NCI-H69 (cell line): ENCODE measurements at regions not wholly inside any gene's neighbourhood (a gene's known extent, or its start where the extent isn't known, plus 50 kb on each side); places are given as distances from the start of the nearest gene placed in this dataset.

Experiments
- DNase-seq: peaks from one replicate; lab custom pipeline; 2025; lab: John Stamatoyannopoulos, UW

DNA sequence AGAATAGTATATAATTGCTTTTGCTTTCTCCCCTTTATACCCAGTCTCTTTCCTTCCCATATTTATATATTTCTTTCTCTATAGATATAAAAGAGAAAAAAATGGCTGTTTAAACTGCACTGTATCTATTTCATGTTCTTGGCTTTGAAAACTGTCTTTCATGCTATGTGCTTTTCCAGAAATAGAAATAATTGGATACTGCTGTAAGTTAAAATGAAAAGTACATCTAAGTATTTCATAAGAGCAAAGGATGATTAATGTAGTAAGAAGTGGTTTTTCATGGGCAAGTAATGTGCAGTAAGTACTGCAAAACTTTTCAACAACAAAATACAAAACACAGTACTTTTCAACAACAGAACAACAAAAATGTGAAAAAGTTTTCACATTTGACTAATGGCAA is 237.9 kb downstream of the SNCA start:
- DNase-seq = no peak

DNA sequence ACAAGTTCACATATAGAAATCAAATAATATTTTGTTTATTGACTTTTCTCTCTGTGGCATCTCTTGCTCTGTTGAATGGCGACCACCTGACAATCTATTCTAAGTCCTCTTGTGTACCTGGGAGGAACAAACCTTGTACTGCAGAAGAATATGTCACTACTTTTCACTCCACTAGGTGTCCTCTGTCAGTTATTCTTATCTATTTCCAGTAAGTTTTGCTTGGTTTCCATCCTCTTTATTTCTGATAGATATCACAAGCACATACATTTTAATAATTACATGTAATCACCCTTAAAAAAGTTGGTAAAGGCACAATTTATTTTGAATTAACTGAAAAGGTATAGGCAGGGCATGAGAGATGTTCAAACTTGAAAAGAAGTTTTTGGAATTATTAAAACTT is 238.4 kb downstream of the SNCA start:
- peak; percentile 70 for DNase-seq

DNA sequence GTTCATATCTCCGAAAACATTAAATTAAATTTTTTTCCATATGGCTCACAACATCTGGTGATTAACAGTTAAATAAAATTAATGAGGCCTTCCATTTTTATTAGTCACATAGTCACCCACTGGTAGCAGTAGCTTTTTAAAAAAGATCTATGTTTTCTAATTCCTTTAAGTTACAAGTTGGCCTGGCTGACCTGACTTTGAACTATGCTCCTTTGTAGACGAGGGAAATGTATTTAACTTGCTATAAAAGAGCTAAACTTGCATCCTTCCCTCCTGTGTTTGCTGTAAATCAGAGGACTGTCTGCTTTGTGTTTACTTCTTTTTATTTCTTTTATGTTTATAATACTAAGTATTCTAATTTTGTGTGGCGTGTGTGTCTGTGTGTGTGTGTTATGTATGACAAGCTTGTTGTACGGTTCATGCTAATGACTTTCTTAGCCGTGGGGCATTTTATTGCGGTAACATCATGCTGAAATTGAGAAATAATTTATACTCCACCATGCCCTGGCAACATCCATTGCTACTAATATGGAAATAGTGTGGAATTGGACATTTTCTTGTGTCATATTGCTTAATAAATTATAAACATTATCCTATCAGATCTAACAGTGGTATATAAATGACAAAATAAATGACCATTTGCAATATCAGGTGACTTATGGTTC is 241.7 kb downstream of the SNCA start:
- no peak for DNase-seq

DNA sequence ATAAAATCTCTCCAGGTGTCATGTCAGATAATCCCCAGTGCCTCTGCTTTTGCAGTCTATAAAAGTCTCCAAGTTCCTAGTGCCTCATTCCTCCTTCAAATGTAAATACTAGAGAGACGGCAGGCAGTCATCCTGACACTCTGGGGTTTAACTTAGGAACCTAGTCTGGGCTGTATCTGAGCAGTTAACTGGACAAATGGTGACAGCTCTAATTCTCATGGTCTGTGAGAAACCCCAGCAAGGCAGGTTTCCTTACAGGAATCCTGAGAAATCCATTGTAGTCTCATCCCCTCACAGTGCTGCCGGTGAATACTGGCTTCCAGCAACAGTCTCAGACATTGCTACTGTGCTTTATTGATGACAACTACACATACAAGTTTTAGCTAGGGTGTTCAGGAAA is 246.8 kb downstream of the SNCA start:
- DNase-seq = peak; percentile 20

DNA sequence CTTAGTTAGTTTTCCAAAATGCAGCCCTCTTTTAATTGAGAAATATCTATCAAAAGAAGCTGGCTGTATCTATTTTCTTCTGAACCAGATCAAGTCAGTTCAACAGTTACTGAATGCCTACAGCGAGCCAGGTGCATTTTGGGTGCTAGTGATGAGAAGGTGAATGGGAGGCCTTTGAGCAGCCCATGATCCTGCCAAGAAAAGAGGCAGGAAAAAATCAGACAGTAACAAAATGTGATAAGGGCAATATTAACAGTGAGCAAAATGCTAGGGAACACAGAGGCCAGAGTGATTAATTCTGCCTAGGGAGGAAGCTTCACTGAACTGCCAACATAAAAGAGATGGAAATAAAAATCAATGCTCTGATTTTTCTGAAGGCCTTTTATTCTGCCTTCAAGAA is 248.5 kb downstream of the SNCA start:
- peak; percentile 8 for DNase-seq

DNA sequence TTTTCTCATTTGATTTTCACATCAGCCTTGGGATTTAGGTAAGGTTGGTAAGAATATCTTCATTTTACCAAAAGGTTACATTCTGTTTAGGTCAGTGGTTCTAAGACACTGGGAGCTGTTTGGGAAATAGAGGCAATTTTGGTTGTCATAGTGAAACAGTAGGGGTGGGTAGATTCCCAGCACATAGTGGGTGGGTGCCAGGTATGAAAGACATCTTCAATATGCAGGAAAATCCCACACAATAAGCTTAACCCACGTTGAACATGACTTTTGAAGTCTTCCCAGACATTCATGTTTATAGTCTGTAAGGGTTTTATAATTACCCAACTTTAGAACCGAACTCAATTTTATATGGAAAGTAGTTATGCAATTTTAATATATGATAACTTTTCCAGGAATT is 249.6 kb downstream of the SNCA start:
- no peak for DNase-seq

DNA sequence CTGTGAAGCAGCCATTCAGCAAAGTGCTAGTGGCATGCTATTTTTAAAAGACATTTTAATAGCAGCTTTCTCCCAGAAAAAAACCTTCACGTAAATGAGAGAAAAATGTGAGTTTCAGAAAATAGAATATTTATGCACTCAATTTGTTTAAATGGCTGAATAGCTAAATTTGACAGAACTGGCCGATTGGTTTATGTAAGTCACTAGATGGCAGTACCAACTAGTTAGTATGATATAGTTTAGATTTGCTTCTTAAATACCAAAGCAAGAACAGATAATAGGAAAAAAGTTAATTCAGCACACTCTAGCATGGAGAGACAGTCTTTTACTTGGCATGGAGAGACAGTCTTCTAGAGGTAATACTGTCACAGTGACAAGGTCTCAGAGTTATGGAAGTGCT is 250.1 kb downstream of the SNCA start:
- peak; percentile 53 for DNase-seq

DNA sequence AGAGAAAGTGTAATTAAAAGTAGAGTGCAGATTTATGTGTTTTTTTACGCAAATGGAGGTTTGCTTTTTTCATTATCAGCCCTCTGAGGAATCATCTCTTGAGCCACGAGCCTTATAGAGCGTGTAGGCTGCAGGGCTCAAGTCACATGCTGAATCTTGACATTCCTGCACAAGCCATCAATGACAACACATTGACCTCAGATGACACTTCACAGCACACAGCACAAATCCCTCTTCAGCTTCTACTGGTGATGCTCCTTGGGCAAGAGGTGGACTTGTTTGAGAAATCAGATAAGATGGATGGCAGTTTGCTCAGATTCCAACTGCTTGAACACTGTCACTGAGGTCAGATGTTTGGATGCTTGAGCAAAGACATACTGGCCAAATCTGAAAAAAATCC is 250.6 kb downstream of the SNCA start:
- no peak for DNase-seq

DNA sequence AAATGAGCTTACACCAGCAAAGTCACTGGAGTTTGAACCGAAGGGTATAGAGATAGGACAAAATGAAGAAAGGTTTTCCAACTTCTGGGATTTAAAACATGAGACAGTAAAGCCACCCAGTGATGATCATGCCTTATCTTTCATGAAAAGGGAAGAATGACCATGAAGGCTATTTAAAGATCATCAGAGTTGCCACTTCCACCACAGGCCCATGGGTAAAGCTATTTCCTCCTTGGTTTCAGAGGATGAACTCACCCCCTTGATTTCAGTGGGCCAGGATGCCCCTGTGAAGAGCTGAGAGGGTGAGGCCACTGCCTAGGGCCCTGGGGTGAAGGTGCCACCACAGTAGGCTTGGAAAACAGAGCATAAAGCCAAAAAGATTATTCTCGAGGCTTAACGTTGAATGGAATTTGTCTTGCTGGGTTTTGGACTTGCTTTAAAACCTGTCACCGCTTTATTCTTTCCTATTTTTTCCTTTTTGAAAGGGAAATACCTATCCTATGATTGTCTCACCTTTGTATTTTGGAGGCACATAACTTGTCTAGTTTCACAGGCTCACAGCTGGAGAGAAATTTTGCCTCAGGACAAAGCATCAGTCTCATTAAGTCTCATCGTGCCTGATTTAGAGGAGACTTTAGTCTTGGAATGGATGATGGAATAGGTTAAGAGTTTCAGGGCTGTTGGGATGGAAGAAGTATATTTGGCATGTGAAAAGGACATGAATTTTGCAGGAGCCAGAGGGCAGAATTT is 254.0 kb downstream of the SNCA start:
- DNase-seq = no peak

DNA sequence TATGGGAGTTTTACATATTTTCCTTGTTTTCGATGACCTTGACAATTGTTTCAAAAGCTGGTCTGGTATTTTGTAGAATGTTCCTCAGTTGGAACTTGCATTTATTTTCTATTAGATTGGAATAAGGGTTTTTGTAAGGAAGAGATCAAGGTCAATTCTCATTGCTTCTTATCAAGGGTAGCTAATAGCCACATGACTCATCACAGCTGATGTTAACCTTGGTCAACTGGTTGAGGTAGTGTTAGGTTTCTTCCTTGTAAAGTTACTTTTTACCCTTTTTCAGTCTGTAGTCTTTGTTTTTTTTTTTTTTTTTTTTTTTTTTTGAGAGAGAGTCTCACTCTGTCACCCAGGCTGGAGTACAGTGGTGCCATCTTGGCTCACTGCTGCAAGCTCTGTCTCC is 257.2 kb downstream of the SNCA start:
- no peak for DNase-seq

DNA sequence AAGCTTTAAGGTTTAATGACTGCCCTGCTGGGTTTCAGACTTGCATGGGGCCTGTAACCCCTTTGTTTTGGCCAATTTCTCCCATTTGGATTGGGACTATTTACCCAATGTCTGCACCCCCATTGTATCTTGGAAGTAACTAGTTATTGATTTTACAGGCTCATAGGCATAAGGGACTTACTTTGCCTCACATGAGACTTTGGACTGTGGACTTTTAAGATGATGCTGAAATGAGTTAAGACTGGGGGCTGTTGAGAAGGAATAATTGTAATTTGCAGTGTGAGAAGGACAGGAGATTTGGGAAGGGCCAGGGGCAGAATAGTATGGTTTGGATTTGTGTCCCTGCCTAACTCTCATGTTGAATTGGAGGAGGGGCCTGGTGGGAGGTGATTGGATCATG is 260.7 kb downstream of the SNCA start:
- DNase-seq = no peak

DNA sequence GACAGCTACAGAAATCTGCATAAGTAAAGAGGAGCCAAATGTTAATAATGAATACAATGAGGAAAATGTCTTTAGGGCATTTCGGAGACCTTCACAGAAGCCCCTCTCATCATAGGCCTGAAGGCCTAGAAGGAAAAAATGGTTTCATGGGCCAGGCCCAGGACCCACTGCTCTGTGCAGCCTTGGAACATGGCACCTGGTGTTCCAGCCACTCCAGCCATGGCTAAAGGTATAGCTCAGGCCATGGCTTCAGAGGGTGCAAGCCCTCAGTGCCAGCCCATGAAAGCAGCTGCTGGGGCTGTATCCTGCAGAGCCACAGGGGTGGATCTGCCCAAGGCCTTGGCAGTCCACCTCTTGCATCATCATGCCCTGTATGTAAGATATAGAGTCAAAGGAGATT is 261.1 kb downstream of the SNCA start:
- DNase-seq = no peak

DNA sequence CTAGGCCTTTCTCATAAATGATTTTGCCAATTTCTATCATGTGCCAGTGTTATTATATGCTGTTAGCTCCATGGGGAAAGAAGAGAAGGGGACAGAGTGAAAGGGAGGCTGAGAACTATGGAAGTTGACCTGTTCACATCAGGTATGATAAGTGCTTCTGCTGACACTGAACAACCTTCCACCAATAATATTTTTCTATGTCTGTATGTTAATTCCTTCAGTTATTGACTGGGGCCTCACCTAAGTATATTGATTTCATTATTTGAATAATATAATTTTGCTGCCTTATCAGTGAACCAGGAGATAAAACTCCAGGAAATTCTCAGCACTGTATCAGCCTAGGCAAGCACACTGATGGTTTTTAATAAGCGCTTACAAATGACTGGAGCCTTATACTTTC is 262.8 kb downstream of the SNCA start:
- no peak for DNase-seq

DNA sequence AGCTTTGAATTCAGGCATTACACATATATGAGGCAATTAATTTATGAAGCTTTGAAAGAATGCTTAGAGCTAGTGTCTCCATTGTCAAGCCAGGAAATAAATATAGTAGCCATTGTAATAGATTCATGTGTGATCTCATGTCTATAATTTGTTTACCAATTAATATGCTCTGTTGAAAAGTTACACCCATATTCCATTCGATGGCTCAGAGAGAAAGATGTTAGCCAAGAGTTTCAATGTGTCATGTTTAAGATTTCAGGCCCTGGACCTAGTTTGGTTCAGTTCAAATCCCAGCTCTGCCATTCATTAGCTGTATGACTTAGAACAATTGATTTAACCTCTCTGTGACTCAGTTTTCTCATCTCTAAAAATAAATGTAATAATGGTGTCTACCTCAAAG is 263.3 kb downstream of the SNCA start:
- DNase-seq = peak; percentile 46

DNA sequence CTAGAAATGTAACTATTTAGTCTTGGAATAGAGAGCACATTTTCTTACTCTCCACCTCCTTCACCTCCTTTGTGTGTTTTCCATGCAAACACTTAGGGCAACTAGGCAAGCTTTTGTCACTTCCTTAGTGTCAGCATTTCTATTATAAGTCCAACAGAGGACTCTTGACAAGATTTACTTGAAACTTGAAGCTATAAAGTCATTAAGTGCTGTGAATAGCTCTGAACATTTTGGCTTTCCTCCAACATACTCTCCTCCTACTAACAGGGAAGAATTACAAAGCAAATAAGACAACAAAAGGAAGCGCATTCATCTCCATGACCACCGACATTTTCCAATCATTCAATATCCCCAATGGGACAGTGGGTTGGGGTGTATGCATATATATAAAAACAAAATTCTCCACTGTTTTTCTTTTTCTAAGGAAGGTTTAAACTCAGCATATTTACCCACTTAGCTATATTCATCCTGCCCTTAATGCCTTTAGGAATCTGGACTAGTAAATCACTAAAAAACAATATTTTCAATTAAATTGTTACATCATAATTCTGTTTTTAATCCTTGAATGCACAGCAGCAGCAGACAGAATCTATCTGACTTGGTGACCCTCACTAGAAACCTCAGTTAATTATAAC is 264.6 kb downstream of the SNCA start:
- DNase-seq = peak; percentile 98

DNA sequence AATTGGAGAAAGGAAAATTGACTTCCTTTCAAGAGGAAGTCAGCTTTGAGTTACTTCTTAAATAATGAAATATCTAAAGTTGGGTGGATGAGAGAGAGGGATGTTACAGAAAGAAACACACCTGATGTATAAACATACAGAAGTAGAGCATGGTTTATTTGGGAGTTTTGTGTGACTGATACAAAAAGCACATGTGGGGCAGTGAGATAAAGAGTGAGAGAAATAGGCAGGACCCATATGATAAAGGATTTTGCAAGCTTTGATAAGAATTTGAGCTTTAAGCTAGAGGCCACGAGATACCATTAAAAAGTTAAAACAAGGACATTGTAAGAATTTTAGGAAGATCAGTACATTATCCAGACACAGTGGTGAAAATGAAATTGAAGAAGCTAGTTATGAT is 263.3 kb upstream of the GPRIN3 start:
- DNase-seq = no peak

DNA sequence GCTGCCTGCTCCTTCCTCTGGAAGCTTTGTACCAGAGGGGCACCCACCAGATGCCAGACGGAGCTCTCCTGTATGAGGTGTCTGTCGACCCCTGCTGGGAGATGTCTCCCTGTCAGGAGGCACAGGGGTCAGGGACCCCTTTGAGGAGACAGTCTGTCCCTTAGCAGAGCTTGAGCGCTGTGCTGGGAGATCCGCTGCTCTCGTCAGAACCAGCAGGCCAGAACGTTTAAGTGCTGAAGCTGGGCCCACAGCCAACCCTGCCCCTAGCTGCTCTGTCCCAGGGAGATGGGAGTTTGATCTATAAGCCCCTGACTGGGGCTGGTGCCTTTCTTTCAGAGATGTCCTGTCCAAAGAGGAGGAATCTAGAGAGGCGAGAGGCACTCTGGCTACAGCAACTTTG is 260.3 kb upstream of the GPRIN3 start:
- no peak for DNase-seq

DNA sequence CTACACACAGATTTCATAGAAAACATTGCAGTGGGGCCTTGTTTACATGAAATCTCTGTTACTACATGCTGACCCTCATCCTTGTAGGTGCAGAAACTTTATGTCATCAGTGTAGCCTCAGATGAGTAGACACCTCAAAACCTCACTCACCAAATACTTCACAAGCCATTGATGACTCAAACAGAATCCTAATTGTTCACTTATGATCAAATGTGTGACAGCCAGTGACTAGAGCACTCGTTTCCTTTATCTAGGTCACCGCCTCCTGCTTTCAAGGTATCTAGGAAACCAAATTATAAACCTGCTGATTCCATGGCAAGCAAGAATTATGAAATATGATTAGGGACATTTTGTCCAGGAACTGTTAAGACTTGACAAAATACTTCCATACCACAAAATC is 255.8 kb upstream of the GPRIN3 start:
- DNase-seq = peak; percentile 17

DNA sequence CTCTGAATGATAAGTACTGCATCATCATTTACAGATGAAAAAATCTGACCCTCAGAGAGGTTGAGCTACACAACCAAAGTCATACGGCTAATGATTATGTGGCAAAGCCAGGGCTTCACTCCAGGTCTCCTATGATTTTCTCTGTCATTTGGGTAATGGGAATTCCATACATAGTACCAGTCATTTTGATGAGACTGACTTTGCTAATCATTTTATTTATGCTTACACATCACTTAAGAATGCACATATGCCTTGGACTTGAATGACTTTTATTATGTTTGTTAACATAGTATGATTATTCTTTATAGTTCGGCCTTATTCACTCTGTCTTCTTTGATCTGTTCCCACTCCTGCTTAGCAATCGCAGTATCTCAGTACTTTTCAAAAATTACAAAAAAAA is 255.1 kb upstream of the GPRIN3 start:
- no peak for DNase-seq

DNA sequence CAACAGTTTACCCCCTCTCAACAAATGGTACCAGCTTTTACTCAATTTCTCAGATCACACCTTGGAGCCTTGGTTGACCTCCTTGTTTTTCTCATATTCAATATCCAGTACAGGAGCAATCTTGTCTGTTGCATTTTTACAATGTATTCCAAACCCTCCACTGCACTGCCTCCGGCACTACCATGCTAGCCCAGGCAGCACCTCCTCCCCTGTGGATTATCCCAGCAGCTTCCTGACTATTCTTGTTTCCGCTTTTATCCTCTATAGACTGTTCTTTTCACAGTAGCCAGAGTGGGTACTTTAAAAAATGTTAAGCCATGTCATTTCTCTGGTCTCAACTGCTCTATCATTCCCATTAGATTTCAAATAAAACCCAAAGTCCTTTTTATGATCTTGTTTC is 253.4 kb upstream of the GPRIN3 start:
- DNase-seq = no peak

DNA sequence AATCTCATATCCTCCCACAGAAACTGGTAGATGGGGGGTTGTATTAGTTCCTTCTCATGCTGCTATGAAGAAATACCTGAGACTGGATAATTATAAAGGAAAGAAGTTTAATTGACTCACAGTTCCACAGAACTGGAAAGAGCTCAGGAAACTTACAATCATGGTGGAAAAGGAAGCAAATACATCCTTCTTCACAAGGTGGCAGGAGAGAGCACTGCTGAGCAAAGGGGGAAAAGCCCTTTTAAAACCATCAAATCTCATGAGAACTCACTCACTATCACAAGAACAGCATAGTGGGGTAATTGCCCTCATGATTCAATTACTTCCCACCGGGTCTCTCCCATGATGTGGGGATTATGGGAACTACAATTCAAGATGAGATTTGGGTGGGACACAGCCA is 250.5 kb upstream of the GPRIN3 start:
- DNase-seq = peak; percentile 72

DNA sequence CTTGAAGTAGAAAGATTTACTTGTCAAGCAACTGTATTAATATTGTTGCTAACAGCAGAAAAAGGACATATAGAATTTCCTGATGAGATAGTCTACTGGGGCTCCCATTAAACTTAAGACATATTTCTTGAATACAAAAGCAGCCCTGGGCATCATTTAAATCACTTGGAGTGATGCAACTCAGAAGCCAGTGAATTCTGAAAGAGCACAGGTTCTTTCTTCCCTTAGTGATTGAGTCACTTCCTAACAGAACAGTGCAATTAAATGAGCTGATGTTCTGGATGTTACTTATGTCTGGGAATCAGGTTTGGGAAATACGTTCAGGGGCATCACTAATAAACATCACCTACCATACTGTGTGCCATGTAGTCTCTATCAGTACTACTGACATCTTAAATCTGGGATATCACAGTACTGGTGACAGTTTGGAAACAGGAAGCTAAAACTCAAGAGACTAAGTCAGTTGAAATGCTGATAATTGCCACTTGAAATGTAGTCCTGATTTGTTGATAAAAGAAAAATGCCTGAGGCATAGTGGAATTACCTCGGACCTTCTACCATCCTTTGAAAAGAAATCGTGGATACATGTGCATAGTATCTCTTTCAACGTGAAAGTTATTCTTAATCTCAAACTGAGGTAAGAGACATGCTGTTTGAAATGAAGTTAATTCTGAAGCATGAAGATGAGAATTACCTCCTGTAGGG is 249.2 kb upstream of the GPRIN3 start:
- DNase-seq = peak; percentile 70

DNA sequence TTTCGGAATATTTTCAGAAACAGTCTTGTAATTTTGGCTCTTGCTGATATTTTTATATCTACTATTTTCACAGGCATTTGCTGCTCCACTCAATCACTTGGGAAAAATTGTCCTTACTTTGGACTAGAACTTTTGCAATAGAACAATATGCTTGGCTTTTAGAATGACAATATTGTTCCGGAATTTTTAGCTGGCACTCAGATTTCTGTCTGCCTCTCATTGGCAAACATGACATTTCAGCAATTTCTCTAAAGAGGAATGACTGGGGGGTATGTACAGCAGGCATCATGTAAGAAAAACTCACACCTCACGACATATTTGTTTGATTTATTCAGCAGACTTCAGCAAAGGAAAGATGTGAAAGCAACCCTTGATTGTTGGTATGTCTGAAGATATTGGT is 243.6 kb upstream of the GPRIN3 start:
- no peak for DNase-seq
